ENCODE measurements at regions not wholly inside any gene's neighbourhood (a gene's known extent, or its start where the extent isn't known, plus 50 kb on each side); places are given as distances from the start of the nearest gene placed in this dataset.

- Histone ChIP-seq H3K9me3 (ENCODE audit: insufficient read depth, low read length, severe bottlenecking) (no peaks in the 10 kb centered on the region), H4K20me1 (ENCODE audit: insufficient read depth, low read length) (no peaks in the 10 kb centered on the region), H3K36me3 (ENCODE audit: insufficient read depth, low read length) (no peaks in the 10 kb centered on the region), H3K4me2 (ENCODE audit: insufficient read depth, low read length) (no peak overlapping the region), H3K27ac (ENCODE audit: low read length) (no peak overlapping the region), H3K4me3 (ENCODE audit: low read depth in 1 of 2, low read length in 2 of 2) (no peak overlapping the region), H3K9ac (ENCODE audit: low read depth, low read length) (no peak overlapping the region), H3K79me2 (ENCODE audit: insufficient read depth, low read length) (no peaks in the 10 kb centered on the region), H3K4me1 (ENCODE audit: insufficient read depth, low read length) (no peaks in the 10 kb centered on the region), H3K27me3 (ENCODE audit: insufficient read depth, low read length, poor library complexity) (peaks cover 2% of the 10 kb centered on the region), H2AFZ (ENCODE audit: low read depth, low read length) (no peak overlapping the region)
- ATAC-seq (ENCODE audit: insufficient read depth, low read depth) (no peak), DNase-seq (no peak)
- TF ChIP-seq CTCF (IDR thresholded peaks at IDR 0.05; ENCODE audit: borderline replicate concordance, extremely low read depth, low read length, poor library complexity, severe bottlenecking): no peak
- TF ChIP-seq EZH2 (IDR thresholded peaks at IDR 0.05; ENCODE audit: borderline replicate concordance, low read depth, low read length, severe bottlenecking): no peak
Measured at GRCh38 chr7:25496476-25497368, 268.4 kb upstream of the NPVF start.

- no peak overlapping the region for H2AFZ ChIP-seq (ENCODE audit: low read depth, low read length)
- ATAC-seq (ENCODE audit: insufficient read depth, low read depth) (no peak), DNase-seq (no peak)
- H3K27me3 ChIP-seq (ENCODE audit: insufficient read depth, low read length, poor library complexity): no peaks in the 10 kb centered on the region
- no peak overlapping the region for H3K9ac ChIP-seq (ENCODE audit: low read depth, low read length)
- no peaks in the 10 kb centered on the region for H4K20me1 ChIP-seq (ENCODE audit: insufficient read depth, low read length)
- no peak overlapping the region for H3K4me3 ChIP-seq (ENCODE audit: low read depth in 1 of 2, low read length in 2 of 2)
- no peaks in the 10 kb centered on the region for H3K4me1 ChIP-seq (ENCODE audit: insufficient read depth, low read length)
- H3K9me3 ChIP-seq (ENCODE audit: insufficient read depth, low read length, severe bottlenecking): no peaks in the 10 kb centered on the region
- H3K27ac ChIP-seq (ENCODE audit: low read length): no peak overlapping the region
- H3K36me3 ChIP-seq (ENCODE audit: insufficient read depth, low read length): no peaks in the 10 kb centered on the region
- no peak overlapping the region for H3K4me2 ChIP-seq (ENCODE audit: insufficient read depth, low read length)
- no peaks in the 10 kb centered on the region for H3K79me2 ChIP-seq (ENCODE audit: insufficient read depth, low read length)
- TF ChIP-seq EZH2 (IDR thresholded peaks at IDR 0.05; ENCODE audit: borderline replicate concordance, low read depth, low read length, severe bottlenecking): no peak
- no peak for TF ChIP-seq CTCF (IDR thresholded peaks at IDR 0.05; ENCODE audit: borderline replicate concordance, extremely low read depth, low read length, poor library complexity, severe bottlenecking)
Measured at GRCh38 chr7:25500393-25500921, 272.2 kb upstream of the NPVF start.

GRCh38 chr7:25503306-25503705 lies 275.0 kb upstream of the NPVF start:
- Histone ChIP-seq H3K27ac (ENCODE audit: low read length) (no peak overlapping the region), H3K4me1 (ENCODE audit: insufficient read depth, low read length) (no peaks in the 10 kb centered on the region), H3K27me3 (ENCODE audit: insufficient read depth, low read length, poor library complexity) (no peaks in the 10 kb centered on the region), H3K9me3 (ENCODE audit: insufficient read depth, low read length, severe bottlenecking) (no peaks in the 10 kb centered on the region), H3K9ac (ENCODE audit: low read depth, low read length) (no peak overlapping the region), H3K4me3 (ENCODE audit: low read depth in 1 of 2, low read length in 2 of 2) (no peak overlapping the region), H3K4me2 (ENCODE audit: insufficient read depth, low read length) (no peak overlapping the region), H3K79me2 (ENCODE audit: insufficient read depth, low read length) (no peaks in the 10 kb centered on the region), H3K36me3 (ENCODE audit: insufficient read depth, low read length) (no peaks in the 10 kb centered on the region), H4K20me1 (ENCODE audit: insufficient read depth, low read length) (no peaks in the 10 kb centered on the region), H2AFZ (ENCODE audit: low read depth, low read length) (no peak overlapping the region)
- no peak for ATAC-seq (ENCODE audit: insufficient read depth, low read depth)
- TF ChIP-seq CTCF (IDR thresholded peaks at IDR 0.05; ENCODE audit: borderline replicate concordance, extremely low read depth, low read length, poor library complexity, severe bottlenecking) (no peak), EZH2 (IDR thresholded peaks at IDR 0.05; ENCODE audit: borderline replicate concordance, low read depth, low read length, severe bottlenecking) (no peak)
- DNase-seq: no peak
